GM18520 (cell line): ENCODE measurements at regions not wholly inside any gene's neighbourhood (a gene's known extent, or its start where the extent isn't known, plus 50 kb on each side); places are given as distances from the start of the nearest gene placed in this dataset.
"Not testable (repeated sequence)": the region's sequence is repeated elsewhere in the genome, so short reads cannot be mapped to it uniquely, and the experiment has no call there.

Source experiments
- ATAC-seq: cut with Tn5 transposase; IDR thresholded peaks from one replicate; pipeline ENCODE4 v1.9.1; 2021; ENCODE audit not compliant: unreplicated experiment

DNA sequence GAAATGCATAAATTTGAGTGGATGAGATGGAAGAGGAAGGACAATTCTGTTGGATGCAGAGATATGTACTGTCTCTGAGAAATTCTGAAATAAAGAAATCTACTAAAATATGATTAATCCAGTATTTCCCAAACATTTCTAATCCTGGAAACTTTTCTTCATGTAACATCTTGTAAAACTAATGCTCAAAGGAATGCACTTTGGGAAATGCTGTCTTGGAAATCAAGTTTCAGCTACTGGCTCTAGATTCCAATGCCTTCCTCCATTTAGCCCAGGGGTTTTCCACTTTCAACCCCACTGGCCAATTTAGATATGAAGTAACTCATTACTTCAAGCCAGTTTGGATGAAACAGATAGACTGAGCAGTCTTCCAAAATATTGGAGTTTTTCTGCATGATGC is 355.1 kb downstream of the TXNL1 start:
- ATAC-seq, result no peak

DNA sequence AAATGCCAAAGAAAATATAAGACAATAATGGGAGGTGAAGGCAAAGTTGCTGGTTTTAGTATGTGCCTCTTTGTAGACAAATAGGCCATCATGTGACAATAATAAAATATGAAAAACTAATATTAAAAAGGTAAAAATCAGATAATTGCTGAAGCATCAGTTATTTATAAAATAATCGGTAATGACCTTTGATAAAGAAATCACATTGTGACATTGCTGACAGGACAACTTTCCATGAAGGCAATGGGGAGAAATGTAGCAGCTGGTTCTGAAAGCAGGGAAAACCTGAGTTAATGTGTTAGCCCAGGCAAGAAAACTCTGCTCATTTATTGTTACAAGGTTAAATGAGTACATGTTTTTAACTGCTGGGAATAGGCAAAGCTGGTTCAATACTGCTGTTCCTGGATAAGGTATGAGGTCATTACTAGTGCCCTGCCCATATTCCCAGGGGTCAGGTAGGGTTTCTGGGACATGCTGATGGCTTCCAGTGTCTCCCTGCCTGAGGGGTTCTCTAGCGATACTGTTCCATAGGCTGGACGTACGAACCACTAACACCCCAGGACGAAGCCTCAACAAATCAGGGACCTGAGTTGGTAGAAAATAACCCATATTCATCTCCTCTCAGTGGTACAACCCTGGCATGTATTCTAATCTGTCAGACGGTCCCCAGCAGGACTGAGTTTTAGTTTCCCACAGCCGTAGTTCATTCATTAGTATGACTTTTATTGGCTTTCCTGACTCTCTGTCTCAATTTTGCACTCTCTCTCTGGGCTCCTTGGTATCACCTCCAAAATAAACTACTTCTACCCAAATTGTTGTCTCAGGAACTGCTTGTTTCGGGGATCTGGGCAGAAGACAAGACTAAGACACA is 355.9 kb downstream of the TXNL1 start:
- ATAC-seq, result no peak

DNA sequence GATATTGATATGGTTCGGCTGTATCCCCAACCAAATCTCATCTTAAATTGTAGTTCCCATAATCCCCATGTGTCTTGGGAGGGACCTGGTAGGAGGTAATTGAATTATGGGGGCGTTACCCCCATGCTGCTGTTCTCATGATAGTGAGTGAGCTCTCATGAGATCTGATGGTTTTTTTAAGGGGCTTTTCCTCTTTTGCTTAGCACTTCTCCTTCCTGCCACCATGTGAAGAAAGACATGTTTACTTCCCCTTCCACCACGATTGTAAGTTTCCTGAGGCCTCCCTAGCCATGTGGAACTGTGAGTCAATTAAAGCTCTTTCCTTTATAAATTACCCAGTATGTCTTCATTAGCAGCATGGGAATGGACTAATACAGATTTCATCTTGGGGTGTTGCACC is 358.6 kb downstream of the TXNL1 start:
- ATAC-seq, result not testable (repeated sequence)

DNA sequence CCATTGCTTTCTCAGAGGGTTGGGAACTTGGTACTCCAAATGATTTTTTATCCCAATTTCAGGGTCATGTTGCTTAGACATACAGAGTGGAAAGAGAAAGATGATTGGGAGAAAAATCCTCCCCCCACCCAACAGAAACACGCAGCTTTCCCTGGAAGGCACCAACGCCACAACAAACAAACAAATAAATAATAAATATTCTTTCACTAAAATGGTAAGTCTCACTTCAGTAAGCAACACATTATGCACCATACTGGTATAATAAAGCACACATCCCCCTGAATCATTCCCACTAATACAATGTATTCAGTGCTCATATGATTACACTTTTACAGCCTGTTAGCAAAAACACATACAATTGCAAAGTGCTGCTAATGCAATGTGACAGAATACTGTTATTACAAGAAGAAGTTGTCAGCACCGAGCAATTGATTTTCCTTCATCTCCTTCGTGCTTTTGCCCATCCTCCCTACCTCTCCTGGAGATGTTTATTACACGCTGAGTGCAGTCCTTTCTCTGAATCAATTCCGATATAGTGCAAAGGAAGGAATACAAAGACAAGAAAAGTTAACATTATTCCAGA is 359.9 kb downstream of the TXNL1 start:
- no peak for ATAC-seq

DNA sequence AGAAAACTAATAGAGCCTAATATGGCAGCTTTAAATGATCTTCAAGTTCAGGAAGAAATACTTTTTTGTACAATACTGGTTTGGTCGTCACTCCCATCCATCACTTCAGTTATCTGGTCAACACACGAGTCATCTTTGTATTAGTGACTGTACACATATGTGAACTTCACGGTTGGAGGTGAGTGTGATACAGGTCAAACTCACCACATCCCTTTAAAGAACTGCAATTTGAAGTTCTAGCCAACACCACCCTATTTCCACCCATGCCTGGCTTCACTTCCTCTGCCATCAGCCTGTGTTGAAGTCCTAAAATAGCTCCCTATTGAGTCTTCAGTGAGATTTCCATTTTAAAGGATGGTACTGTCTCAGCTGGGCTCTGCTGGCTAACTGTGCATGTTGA is 361.9 kb downstream of the TXNL1 start:
- no peak for ATAC-seq

DNA sequence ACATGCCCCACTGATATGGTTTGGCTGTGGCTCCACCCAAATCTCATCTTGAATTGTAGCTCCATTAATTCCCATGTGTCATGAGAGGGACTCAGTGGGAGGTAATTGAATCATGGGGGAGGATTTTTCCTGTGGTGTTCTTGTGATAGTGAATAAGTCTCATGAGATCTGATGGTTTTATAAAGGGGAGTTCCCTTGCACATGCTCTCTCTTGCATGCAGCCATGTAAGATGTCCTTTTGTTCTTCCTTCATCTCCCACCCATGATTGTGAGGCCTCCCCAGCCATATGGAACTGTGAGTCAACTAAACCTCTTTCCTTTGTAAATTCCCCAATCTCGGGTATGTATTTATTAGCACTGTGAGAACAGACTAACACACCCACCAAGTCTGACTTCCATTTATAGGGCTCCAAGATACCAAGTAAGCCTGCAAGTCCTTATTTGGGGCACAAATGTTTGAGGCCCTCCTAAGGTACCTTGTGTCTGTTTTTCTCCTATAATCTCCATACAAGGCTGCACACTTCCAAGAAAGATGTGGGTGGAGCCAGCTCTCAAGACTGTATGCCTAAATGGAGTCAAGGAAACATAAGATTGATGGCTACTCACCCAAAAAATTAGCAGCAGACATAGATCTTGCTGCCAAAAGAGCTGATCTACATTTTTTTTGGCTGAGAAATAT is 364.7 kb downstream of the TXNL1 start:
- no peak for ATAC-seq

DNA sequence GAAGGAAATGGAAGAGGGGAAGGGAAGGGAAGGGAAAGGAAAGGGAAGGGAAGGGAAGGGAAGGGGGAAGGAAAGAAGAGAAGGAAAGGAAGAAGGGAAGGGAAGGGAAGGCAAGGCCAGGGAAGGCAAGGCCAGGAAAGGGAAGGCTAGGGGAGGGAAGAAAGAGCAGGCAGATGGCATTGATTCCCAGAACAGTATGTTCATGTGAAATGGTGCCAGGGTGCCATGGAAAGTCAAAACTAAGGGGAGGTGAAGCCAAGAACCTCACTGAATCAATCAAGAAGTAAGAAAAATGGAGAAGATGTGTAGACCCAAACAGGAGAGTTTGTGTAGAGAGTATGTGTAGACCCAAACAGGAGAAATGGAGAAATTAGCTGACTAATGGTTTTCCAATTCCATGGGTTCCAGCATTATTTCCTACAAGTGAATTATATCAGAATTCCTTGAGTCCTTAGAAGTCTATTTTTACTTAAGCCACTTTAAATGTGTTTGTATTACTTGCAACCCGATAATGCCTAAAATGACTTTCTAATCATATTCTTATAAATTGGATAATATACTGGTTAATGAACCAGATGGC is 367.6 kb downstream of the TXNL1 start:
- no peak for ATAC-seq

DNA sequence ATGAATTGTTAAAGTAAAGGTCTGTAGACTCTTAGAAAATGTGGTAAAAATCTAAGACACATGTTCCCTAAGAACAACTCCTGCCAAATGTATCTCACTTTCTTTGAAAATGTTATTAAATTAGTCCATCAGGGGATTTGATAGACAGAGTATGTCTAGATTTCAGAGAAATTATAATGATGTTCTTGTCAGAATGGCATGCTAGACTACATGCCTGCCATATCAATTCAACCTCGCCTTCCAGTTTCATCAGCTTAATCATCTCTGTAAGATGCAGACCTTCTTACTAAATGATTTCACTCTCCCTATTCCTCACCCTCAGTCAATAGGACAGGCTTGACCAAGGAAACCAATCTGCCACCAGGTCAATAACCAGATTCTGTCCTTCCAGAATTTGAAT is 368.4 kb downstream of the TXNL1 start:
- no peak for ATAC-seq

DNA sequence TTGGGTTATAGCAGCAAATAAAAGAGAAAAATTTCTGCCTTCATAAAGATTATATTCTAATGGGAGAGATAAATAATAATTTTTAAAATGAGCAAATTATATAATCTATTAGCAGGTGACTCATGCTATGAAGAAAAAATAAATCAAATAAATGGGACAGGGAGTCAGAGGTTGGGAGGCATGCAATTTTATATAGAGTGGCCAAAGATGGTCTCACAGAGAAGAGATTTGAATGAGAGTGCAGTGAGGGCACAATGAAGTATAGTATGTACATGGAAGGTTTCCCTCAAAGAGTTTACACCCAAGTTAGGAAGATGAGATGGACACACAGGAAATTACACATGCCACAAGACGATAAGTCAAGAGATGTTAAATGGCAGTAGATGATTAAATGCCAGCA is 369.4 kb downstream of the TXNL1 start:
- ATAC-seq, result no peak

DNA sequence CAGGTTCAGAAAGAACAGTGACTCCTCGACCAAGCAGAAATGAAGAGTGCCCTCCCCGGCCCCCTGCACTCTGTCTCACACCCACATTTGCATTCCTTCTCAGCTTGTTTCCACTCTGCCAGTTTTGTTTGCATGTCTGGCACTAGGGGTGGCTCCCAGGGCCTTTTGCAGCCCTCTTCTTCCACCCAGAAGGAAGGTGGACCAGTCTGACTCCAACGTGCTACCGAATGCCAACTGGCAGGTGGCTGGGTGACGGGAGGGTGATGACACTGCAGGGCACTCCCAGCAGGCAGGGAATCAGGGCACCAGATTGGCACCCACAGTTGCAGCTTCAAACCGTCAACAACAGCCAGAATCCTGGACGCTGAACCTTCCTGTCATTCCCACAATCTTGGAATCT is 371.1 kb downstream of the TXNL1 start:
- ATAC-seq, result no peak

DNA sequence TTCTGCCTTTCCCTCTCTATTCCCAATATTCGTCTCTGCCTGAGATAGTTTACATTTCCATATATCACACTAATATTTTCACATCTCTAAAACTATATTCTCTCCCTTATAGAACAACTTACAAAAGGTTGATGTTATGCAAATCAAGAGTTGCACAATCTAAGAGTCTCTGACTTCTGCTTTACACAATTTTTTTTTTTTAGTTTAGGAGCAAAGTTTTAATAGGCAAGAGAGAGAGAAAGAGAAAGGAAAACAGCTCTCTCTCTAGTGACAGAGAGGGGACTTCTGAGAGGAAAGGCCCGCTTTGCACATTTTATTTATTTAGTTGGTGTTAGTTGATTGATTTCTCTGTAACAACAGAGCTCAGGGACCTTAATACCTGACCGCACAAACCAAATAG is 380.2 kb downstream of the TXNL1 start:
- ATAC-seq, result no peak

DNA sequence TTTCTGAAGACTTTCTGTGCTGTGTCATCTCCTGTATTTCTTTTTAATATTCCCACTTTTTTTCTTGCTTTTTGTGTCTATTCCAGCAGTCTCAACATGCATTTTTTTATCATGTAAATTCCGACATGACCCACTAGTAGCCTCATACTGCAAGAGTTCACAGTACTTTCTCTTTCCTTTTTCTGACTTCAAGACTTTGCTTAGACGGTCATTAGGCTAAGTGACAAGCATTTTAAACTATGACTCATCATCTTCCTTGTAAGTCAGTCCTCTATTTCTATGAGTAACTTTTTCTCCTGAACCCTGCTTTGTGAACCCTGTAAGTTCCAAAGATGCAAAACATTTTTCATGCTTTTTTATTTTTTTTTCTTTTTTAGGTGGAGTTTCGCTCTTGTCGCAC is 381.2 kb downstream of the TXNL1 start:
- peak; percentile 95 for ATAC-seq

DNA sequence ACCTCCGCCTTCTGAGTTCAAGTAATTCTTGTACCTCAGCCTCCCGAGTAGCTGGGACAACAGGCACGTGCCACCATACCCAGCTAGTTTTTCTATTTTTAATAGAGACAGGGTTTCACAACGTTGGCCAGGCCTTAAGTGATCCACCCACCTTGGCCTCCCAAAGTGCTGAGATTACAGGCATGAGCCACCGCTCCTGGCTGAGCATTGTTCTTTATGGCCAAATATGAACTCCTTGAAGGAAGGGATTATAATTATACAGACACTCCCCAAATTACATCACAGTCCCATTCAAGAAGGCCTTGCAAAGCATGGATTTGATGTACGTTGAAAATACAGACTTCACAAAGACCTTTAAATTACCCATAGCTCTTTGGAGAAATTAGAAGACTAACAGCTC is 381.7 kb downstream of the TXNL1 start:
- no peak for ATAC-seq

DNA sequence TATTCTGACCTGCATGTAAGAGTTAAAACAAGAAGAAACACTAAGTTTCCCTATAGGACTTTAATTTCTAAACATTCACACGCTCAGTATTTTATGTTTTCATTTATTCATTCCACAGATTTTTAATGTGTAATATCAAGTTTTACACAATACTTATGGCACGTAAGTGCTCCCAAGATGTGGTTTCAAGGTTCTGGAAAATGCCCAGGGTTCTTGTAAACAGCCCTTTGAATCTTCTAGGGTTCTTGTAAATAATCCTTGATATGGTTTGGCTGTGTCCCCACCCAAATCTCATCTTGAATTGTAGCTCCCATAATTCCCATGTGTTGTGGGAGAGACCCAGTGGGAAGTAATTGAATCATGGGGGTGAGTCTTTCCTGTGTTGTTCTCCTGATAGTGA is 383.0 kb downstream of the TXNL1 start:
- ATAC-seq, result no peak

DNA sequence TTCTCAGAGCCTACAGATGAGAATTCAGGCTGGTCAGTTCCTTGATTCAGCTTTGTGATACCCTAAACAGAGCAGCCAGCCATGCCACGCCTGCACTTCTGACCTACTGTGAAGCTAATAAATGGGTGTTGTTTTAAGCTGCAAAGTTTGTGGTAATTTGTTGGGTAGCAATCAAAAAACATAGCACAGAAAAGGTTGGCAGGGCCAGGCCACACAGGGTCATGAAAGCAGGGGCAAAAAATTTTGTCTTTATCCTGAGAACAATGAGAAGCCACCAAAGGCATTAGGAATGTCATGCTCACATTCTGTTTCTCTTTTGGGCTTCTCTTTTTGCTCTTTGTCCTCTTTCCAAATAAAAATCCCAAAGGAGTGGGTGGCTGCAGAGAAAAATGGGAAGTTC is 385.9 kb downstream of the TXNL1 start:
- no peak for ATAC-seq

DNA sequence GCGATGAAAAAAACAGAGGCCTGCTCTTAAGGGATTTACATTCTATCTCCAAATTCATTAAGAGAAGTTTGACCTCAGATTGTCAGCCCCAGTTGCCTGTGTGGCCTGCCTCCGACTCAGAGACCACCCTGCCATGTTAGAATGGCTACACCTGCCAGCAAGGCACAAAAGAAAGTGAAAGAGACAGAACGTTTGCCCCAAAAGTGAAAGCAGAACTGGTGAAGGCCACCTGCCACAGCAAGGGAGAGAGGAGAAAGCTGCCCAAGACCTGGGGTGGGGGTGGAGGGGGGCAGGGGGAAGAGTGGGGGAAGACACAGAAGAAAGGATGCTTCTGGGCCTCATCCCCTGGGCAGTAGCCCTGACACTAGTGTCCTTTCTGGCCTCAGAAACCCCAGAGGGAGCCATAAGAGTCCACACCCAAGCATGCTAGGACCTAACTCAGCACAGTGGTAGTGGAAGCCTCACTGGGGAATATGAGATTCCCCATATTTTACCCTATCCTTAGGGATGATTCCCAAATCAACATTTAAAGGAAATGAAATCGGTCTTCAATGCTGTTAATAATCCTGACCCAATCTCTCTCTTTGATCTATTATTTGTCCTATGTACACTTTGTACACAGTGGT is 389.7 kb downstream of the TXNL1 start:
- ATAC-seq, result peak; percentile 94

DNA sequence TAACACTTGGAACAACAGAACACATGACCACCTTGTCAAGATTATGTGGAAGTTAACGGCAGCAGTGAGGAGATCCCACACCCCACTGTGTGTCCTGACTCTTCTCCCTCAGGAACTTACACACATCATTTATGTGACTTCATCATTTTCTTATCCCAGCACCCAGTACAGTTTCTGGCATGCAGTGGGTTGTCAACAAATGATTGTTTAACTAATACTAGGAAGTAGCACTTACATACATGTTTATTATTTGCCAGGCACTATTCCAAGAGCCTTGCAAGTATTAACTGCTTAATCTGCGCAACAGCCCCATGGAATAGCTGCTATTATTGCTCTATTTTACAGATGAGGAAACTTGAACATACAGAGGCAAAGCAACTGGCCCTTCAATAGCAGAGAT is 391.5 kb downstream of the TXNL1 start:
- ATAC-seq, result no peak

DNA sequence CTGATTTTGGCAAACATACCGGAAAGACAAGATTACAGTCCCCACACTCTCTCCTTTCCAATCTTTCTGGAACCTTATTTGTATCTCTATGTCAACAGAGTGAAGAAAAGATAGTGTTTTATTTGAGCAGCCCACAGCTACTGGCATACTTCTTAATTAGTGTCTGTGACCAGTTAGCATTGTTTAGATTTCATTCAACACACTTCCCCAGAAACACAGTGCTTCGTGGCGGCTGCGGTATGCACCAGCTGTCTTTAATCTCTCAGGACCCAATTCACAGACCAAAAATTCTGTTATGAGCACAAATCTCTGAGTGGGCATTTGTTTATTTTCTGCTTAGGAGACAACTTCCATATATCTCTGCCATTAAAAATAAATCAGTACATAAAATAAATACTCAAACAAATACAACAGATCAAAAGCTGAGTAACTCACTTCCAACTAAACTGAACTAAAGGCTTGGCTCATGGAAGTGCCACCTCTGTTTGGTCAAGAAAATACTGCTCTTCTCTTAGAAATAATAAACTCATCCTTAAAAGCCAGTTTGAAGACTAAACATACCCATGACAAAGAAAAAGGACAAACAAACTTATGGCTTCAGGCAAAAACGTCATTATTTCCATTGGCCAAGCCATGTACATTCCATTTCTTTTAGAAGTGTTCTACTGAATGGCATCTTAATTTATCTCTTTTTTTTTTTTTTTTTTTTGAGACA is 392.4 kb downstream of the TXNL1 start:
- ATAC-seq, result no peak

DNA sequence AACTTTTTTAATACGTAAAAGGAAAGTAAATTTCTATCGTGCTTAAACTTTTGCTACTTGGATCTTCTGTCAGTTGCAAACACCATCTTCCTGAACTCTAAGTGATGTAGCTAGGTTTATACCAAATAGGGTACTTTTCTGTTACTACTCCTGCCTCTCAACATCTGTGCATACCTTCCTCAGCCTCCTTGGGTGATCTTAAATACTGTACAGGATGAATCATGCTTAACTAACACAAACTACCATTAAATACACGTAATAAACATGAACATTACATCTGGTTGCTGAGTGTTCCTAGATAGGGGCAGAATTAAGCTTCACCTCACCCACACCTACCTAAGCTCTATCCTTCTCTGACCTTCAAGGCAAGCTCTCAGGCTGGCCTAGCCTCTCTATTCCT is 398.0 kb downstream of the TXNL1 start:
- ATAC-seq, result no peak

DNA sequence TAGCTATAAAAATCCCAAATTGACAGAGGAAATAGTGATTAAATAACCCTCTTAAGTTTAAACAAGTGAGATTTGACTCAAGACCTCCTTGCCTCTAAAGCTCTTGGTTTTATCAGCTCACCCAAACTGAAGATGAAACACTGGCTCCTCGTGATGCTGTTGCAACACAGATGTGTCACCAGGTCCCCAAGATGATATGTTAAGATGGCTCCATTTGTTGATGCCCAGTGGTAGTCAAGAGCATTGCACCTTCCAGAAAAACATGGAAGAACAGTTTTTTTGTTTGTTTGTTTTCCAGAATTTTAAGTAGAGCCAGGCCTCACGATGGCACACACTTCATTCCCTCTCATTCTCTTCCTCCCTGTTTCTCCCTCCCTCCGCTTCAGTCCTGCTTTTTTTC is 399.8 kb downstream of the TXNL1 start:
- no peak for ATAC-seq

DNA sequence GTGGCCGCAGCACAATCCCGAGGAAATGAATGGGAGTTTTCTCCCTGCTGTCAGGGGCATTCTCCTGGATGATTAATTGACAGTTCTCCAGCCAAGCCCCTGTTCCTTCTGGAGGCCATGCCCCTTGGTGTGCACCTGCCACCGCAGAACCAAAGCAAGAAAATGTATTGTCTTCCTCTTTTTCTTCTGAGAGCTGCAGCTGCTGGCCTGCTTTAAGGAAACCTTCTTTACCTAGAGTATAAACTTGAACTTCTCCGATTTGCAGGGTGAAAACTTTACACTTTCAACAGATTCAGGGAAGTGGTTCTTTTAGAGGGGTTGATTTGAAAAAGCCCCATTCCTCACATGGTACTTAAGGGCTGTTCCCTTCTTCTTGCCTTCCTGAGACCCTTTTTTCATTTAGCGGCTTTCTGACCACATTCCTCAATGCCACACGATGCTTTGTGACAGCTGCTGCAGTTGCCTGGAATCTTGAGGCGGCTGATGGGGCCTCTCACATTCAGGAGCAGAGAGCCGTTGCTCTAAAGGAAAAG is 402.8 kb downstream of the TXNL1 start:
- no peak for ATAC-seq
